PC-3 (cell line): ENCODE measurements at regions not wholly inside any gene's neighbourhood (a gene's known extent, or its start where the extent isn't known, plus 50 kb on each side); places are given as distances from the start of the nearest gene placed in this dataset.

ENCODE experiments used
- ATAC-seq: fragments of 200-7000 bp; cut with Tn5 transposase; 2 replicates; pipeline ENCODE4 v1.9.1; 2020; ENCODE audit warnings: mild to moderate bottlenecking, moderate library complexity
- BruUV-seq: library from RNA; stranded (reverse); fragments of 400-500 nt; replicated peaks from 2 replicates; lab custom pipeline; 2021; lab: Mats Ljungman, UMichigan
- CTCF ChIA-PET: fragments of 300-600 bp; sonication (Branson Sonifier 250); formaldehyde crosslinking; loops from one replicate; lab custom pipeline; 2022; ENCODE audit warnings: antibody characterized with exemption; lab: Charles Lee
- POLR2A ChIA-PET: fragments of 300-600 bp; sonication (Branson Sonifier 250); formaldehyde crosslinking; loops from one replicate; lab custom pipeline; 2022; ENCODE audit warnings: antibody characterized with exemption; ENCODE audit not compliant: unreplicated experiment; lab: Charles Lee
- DNase-seq: peaks from one replicate; pipeline ENCODE4 v3.0.0-alpha.2; 2015
- H2AFZ ChIP-seq: fragments of 300-600 bp; sonication (generic); 2 replicates; pipeline ENCODE4 v1.6.0; 2016; ENCODE audit warnings: antibody characterized with exemption, low read length
- H3F3A ChIP-seq: fragments of 300-600 bp; sonication (generic); one replicate; pipeline ENCODE4 v1.6.0; 2017; ENCODE audit warnings: antibody characterized with exemption, low read length, control low read depth, mild to moderate bottlenecking; ENCODE audit not compliant: unreplicated experiment
- H3K27ac ChIP-seq: fragments of 300-600 bp; sonication (generic); 2 replicates; pipeline ENCODE4 v1.5.1; 2016; ENCODE audit warnings: mild to moderate bottlenecking, low read length
- H3K27me3 ChIP-seq: fragments of 300-600 bp; sonication (generic); 2 replicates; pipeline ENCODE4 v1.6.1; 2016; ENCODE audit warnings: low read length, mixed read lengths
- H3K36me3 ChIP-seq: fragments of 300-600 bp; sonication (generic); 2 replicates; pipeline ENCODE4 v1.6.1; 2016; ENCODE audit warnings: low read depth, mixed run types, low read length, mixed read lengths
- H3K4me1 ChIP-seq: fragments of 300-600 bp; sonication (generic); 2 replicates; pipeline ENCODE4 v1.5.1; 2016; ENCODE audit warnings: low read length; ENCODE audit not compliant: insufficient read depth
- H3K4me2 ChIP-seq: fragments of 300-600 bp; sonication (generic); 2 replicates; pipeline ENCODE4 v1.6.0; 2016; ENCODE audit warnings: low read length
- H3K4me3 ChIP-seq: fragments of 300-600 bp; sonication (generic); 2 replicates; pipeline ENCODE4 v1.5.1; 2016; ENCODE audit warnings: mild to moderate bottlenecking, low read length, mixed read lengths
- H3K79me2 ChIP-seq: fragments of 300-600 bp; sonication (generic); 2 replicates; pipeline ENCODE4 v1.6.1; 2017; ENCODE audit warnings: low read length, mixed read lengths
- H3K9ac ChIP-seq: fragments of 300-600 bp; sonication (generic); 2 replicates; pipeline ENCODE4 v1.6.0; 2016; ENCODE audit warnings: mild to moderate bottlenecking, low read length
- H3K9me2 ChIP-seq: fragments of 300-600 bp; sonication (generic); replicated peaks from 2 replicates; pipeline ENCODE4 v1.6.1; 2016; ENCODE audit warnings: mixed run types, low read length, mixed read lengths
- H3K9me3 ChIP-seq: fragments of 300-600 bp; sonication (generic); 2 replicates; pipeline ENCODE4 v1.6.1; 2016; ENCODE audit warnings: low read length, mixed read lengths
- H4K20me1 ChIP-seq: fragments of 300-600 bp; sonication (generic); 2 replicates; pipeline ENCODE4 v1.6.1; 2016; ENCODE audit warnings: low read length, mixed read lengths
- CTCF ChIP-seq: fragments of 300-600 bp; sonication (generic); conservative IDR thresholded peaks from 2 replicates; pipeline ENCODE4 v1.5.1; 2017; ENCODE audit warnings: antibody characterized with exemption, low read depth, mild to moderate bottlenecking, low read length
- EZH2 ChIP-seq: fragments of 300-600 bp; sonication (generic); IDR thresholded peaks from one replicate; pipeline ENCODE4 v1.6.1; 2017; ENCODE audit warnings: antibody characterized with exemption, mild to moderate bottlenecking, low read length; ENCODE audit not compliant: unreplicated experiment
- EZH2phosphoT487 ChIP-seq: fragments of 300-600 bp; sonication (generic); IDR thresholded peaks from 2 replicates; pipeline ENCODE4 v1.6.1; 2018; ENCODE audit warnings: mild to moderate bottlenecking, antibody characterized with exemption, low read length, borderline replicate concordance
- intact Hi-C: fragments of 100-400 bp; cut with micrococcal nuclease; formaldehyde crosslinking; loops from 2 replicates; pipeline ENCODE4 v1.9.0; 2023

GRCh38 chr3:178950676-178951075, 120.9 kb downstream of the ZMAT3 start:
- Histone ChIP-seq H3K4me3 (no peak overlapping the region), H3K4me1 (peaks cover 16% of the 10 kb centered on the region), H3K27me3 (no peaks in the 10 kb centered on the region), H3K4me2 (peak overlapping the region; percentile 39), H3K36me3 (no peaks in the 10 kb centered on the region), H3K79me2 (no peaks in the 10 kb centered on the region), H3K27ac (peak overlapping the region; percentile 23), H2AFZ (no peak overlapping the region), H3K9me3 (no peaks in the 10 kb centered on the region), H3K9ac (no peak overlapping the region), H3F3A (no peaks in the 10 kb centered on the region), H3K9me2 (no peaks in the 10 kb centered on the region), H4K20me1 (no peaks in the 10 kb centered on the region)
- intact Hi-C loops: no loop called here
- TF ChIP-seq EZH2phosphoT487: no peak
- TF ChIP-seq EZH2: no peak
- TF ChIP-seq CTCF: no peak
- ATAC-seq (peak; percentile 96), DNase-seq (peak; percentile 93)
- POLR2A ChIA-PET: no interaction called here
- no TSS peak for BruUV-seq
- CTCF ChIA-PET: no interaction called here

DNA sequence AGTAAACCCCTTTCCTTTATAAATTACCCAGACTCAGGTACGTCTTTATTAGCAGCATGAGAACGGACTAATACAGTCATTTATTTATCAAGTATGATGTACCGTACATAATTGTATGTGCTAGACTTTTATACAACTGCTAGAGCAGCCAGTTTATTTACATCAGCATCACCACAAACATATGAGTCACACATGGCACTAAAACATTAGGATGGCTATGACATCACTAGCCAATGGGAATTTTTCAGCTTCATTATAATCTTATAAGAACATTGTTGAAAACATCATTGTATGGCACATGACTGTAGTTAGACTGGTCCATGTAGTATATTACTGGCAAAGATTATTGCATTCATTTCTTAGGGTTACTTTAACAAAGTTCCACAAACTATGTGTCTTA, 121.7 kb downstream of the ZMAT3 start:
- Histone ChIP-seq H3K4me1 (peaks cover 16% of the 10 kb centered on the region), H3K79me2 (no peaks in the 10 kb centered on the region), H2AFZ (no peak overlapping the region), H3K4me3 (no peak overlapping the region), H3K9me2 (no peaks in the 10 kb centered on the region), H3K27ac (no peak overlapping the region), H3K9me3 (no peaks in the 10 kb centered on the region), H3K36me3 (no peaks in the 10 kb centered on the region), H3K4me2 (peak overlapping the region; percentile 39; the same call in 1 of the 2 replicates), H4K20me1 (no peaks in the 10 kb centered on the region), H3K27me3 (no peaks in the 10 kb centered on the region), H3K9ac (no peak overlapping the region), H3F3A (no peaks in the 10 kb centered on the region)
- CTCF ChIA-PET: no interaction called here
- intact Hi-C loops: no loop called here
- POLR2A ChIA-PET: no interaction called here
- ATAC-seq: no peak
- BruUV-seq: no TSS peak
- DNase-seq: peak; percentile 24
- TF ChIP-seq EZH2phosphoT487 (no peak), EZH2 (no peak), CTCF (no peak)

GRCh38 chr3:178948546-178948945, 123.1 kb downstream of the ZMAT3 start:
- Histone ChIP-seq H3K9ac (no peak overlapping the region), H3K4me2 (no peak overlapping the region), H3F3A (no peaks in the 10 kb centered on the region), H4K20me1 (no peaks in the 10 kb centered on the region), H3K36me3 (no peaks in the 10 kb centered on the region), H3K27ac (no peak overlapping the region), H2AFZ (no peak overlapping the region), H3K4me3 (no peak overlapping the region), H3K9me3 (no peaks in the 10 kb centered on the region), H3K27me3 (no peaks in the 10 kb centered on the region), H3K79me2 (no peaks in the 10 kb centered on the region), H3K4me1 (peaks cover 16% of the 10 kb centered on the region), H3K9me2 (no peaks in the 10 kb centered on the region)
- DNase-seq (peak; percentile 28), ATAC-seq (no peak; the same call in 1 of the 2 replicates)
- TF ChIP-seq CTCF (no peak), EZH2phosphoT487 (no peak), EZH2 (no peak)
- no TSS peak for BruUV-seq
- ChIA-PET CTCF (no interaction called here), POLR2A (no interaction called here)
- intact Hi-C loops: no loop called here
